ENCODE measurements at regions not wholly inside any gene's neighbourhood (a gene's known extent, or its start where the extent isn't known, plus 50 kb on each side); places are given as distances from the start of the nearest gene placed in this dataset.
"Not testable (repeated sequence)": the region's sequence is repeated elsewhere in the genome, so short reads cannot be mapped to it uniquely, and the experiment has no call there.

- TF ChIP-seq ZFX (IDR thresholded peaks at IDR 0.05) (no peak), CTCF (conservative IDR thresholded peaks at IDR 0.05) (no peak)
- no peak overlapping the region for H3K27ac ChIP-seq
Observed at GRCh38 chr3:174365796-174366195, 493.3 kb upstream of the NAALADL2 start.

- not testable (repeated sequence) for H3K27ac ChIP-seq
Observed at GRCh38 chr3:174366904-174367303, 492.2 kb upstream of the NAALADL2 start.

- TF ChIP-seq ZFX (IDR thresholded peaks at IDR 0.05) (no peak), CTCF (conservative IDR thresholded peaks at IDR 0.05) (no peak)
- H3K27ac ChIP-seq = no peak overlapping the region
Observed at GRCh38 chr3:174376346-174376745, 482.8 kb upstream of the NAALADL2 start.

- no peak for TF ChIP-seq ZFX (IDR thresholded peaks at IDR 0.05)
- TF ChIP-seq CTCF (conservative IDR thresholded peaks at IDR 0.05) = no peak
- no peak overlapping the region for H3K27ac ChIP-seq
Observed at GRCh38 chr3:174377096-174377495, 482.0 kb upstream of the NAALADL2 start.

GRCh38 chr3:174377684-174378083 is 481.4 kb upstream of the NAALADL2 start:
- TF ChIP-seq CTCF (conservative IDR thresholded peaks at IDR 0.05) (no peak), ZFX (IDR thresholded peaks at IDR 0.05) (no peak)
- no peak overlapping the region for H3K27ac ChIP-seq

GRCh38 chr3:174382878-174383277 is 476.3 kb upstream of the NAALADL2 start:
- no peak overlapping the region for H3K27ac ChIP-seq
- no peak for TF ChIP-seq ZFX (IDR thresholded peaks at IDR 0.05)
- no peak for TF ChIP-seq CTCF (conservative IDR thresholded peaks at IDR 0.05)

GRCh38 chr3:174387736-174388135 is 471.4 kb upstream of the NAALADL2 start:
- no peak for TF ChIP-seq CTCF (conservative IDR thresholded peaks at IDR 0.05)
- no peak for TF ChIP-seq ZFX (IDR thresholded peaks at IDR 0.05)
- H3K27ac ChIP-seq = no peak overlapping the region

- TF ChIP-seq ZFX (IDR thresholded peaks at IDR 0.05) (no peak), CTCF (conservative IDR thresholded peaks at IDR 0.05) (peak; percentile 70)
- H3K27ac ChIP-seq = peak overlapping the region; percentile 5; the same call in 1 of the 2 replicates
Observed at GRCh38 chr3:174397848-174398247, 461.3 kb upstream of the NAALADL2 start.
